ENCODE measurements at regions not wholly inside any gene's neighbourhood (a gene's known extent, or its start where the extent isn't known, plus 50 kb on each side); places are given as distances from the start of the nearest gene placed in this dataset.

- TF ChIP-seq, protein P1, sequence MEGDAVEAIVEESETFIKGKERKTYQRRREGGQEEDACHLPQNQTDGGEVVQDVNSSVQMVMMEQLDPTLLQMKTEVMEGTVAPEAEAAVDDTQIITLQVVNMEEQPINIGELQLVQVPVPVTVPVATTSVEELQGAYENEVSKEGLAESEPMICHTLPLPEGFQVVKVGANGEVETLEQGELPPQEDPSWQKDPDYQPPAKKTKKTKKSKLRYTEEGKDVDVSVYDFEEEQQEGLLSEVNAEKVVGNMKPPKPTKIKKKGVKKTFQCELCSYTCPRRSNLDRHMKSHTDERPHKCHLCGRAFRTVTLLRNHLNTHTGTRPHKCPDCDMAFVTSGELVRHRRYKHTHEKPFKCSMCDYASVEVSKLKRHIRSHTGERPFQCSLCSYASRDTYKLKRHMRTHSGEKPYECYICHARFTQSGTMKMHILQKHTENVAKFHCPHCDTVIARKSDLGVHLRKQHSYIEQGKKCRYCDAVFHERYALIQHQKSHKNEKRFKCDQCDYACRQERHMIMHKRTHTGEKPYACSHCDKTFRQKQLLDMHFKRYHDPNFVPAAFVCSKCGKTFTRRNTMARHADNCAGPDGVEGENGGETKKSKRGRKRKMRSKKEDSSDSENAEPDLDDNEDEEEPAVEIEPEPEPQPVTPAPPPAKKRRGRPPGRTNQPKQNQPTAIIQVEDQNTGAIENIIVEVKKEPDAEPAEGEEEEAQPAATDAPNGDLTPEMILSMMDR (IDR thresholded peaks at IDR 0.05; ENCODE audit: insufficient read depth, low read depth, low read length): no peak
- TF ChIP-seq EZH2 (IDR thresholded peaks at IDR 0.05; ENCODE audit: insufficient read depth, low read length): no peak
Measured at GRCh38 chr18:38386146-38386545, 820.5 kb upstream of the CELF4 start.
